Nephron (organoid): ENCODE measurements at regions not wholly inside any gene's neighbourhood (a gene's known extent, or its start where the extent isn't known, plus 50 kb on each side); places are given as distances from the start of the nearest gene placed in this dataset.

Experiments
- H3K27ac Mint-ChIP-seq, 3 experiments: 2 replicates each; pipeline ENCODE4 v1.8.0; 2020; ENCODE audit warnings: mixed read lengths in 3 of 3, mild to moderate bottlenecking in 2 of 3, moderate library complexity in 1 of 3
- H3K27me3 Mint-ChIP-seq: 2 replicates; pipeline ENCODE4 v1.8.0; 2021; ENCODE audit warnings: low read depth, mild to moderate bottlenecking, moderate library complexity, mixed read lengths
- H3K36me3 Mint-ChIP-seq: 2 replicates; pipeline ENCODE4 v1.8.0; 2020; ENCODE audit warnings: low read depth, mixed read lengths
- H3K4me1 Mint-ChIP-seq: 2 replicates; pipeline ENCODE4 v1.8.0; 2020; ENCODE audit warnings: mixed read lengths
- H3K4me3 Mint-ChIP-seq, 3 experiments: 2 replicates each; pipeline ENCODE4 v1.8.0; 2020; ENCODE audit warnings: mild to moderate bottlenecking in 3 of 3, mixed read lengths in 3 of 3, moderate library complexity in 2 of 3
- H3K9me3 Mint-ChIP-seq: 2 replicates; pipeline ENCODE4 v1.8.0; 2020; ENCODE audit warnings: mixed read lengths
- CTCF ChIP-seq, 3 experiments: fragments of 200-600 bp; sonication (generic); IDR thresholded peaks; one replicate each; pipeline ENCODE4 v1.5.0; 2021; ENCODE audit warnings: antibody characterized with exemption in 3 of 3; ENCODE audit not compliant: unreplicated experiment in 3 of 3

GRCh38 chr9:17859987-17860386 is 281.1 kb downstream of the SH3GL2 start:
- no peaks in the 10 kb centered on the region for H3K36me3 Mint-ChIP-seq
- peaks cover 10% of the 10 kb centered on the region for H3K27me3 Mint-ChIP-seq
- no peaks in the 10 kb centered on the region for H3K4me1 Mint-ChIP-seq
- TF ChIP-seq CTCF (IDR thresholded peaks at IDR 0.05; ENCODE audit: unreplicated experiment in 3 of 3) = no peak
- no peak overlapping the region for H3K4me3 Mint-ChIP-seq
- H3K9me3 Mint-ChIP-seq = no peaks in the 10 kb centered on the region
- H3K27ac Mint-ChIP-seq = no peak overlapping the region

- peaks cover 6% of the 10 kb centered on the region for H3K4me1 Mint-ChIP-seq
- TF ChIP-seq CTCF (IDR thresholded peaks at IDR 0.05; ENCODE audit: unreplicated experiment in 3 of 3) = no peak
- H3K4me3 Mint-ChIP-seq = no peak overlapping the region
- no peaks in the 10 kb centered on the region for H3K9me3 Mint-ChIP-seq
- no peak overlapping the region for H3K27ac Mint-ChIP-seq
- peaks cover 10% of the 10 kb centered on the region for H3K27me3 Mint-ChIP-seq
- no peaks in the 10 kb centered on the region for H3K36me3 Mint-ChIP-seq
Measured at GRCh38 chr9:17862101-17862500, 283.2 kb downstream of the SH3GL2 start.

- no peak overlapping the region for H3K4me3 Mint-ChIP-seq
- no peaks in the 10 kb centered on the region for H3K9me3 Mint-ChIP-seq
- H3K27ac Mint-ChIP-seq = no peak overlapping the region
- no peaks in the 10 kb centered on the region for H3K36me3 Mint-ChIP-seq
- H3K4me1 Mint-ChIP-seq = peaks cover 6% of the 10 kb centered on the region
- no peak for TF ChIP-seq CTCF (IDR thresholded peaks at IDR 0.05; ENCODE audit: unreplicated experiment in 3 of 3)
- peaks cover 10% of the 10 kb centered on the region for H3K27me3 Mint-ChIP-seq
Measured at GRCh38 chr9:17862629-17863028, 283.8 kb downstream of the SH3GL2 start.

- Mint-ChIP-seq H3K4me1 (peaks cover 6% of the 10 kb centered on the region), H3K27ac (no peak overlapping the region), H3K9me3 (no peaks in the 10 kb centered on the region), H3K4me3 (no peak overlapping the region), H3K27me3 (peaks cover 10% of the 10 kb centered on the region), H3K36me3 (no peaks in the 10 kb centered on the region)
- TF ChIP-seq CTCF (IDR thresholded peaks at IDR 0.05; ENCODE audit: unreplicated experiment in 3 of 3) = no peak
Measured at GRCh38 chr9:17863213-17863883, 284.5 kb downstream of the SH3GL2 start.

GRCh38 chr9:17863924-17864323 is 285.1 kb downstream of the SH3GL2 start:
- Mint-ChIP-seq H3K9me3 (no peaks in the 10 kb centered on the region), H3K27ac (no peak overlapping the region), H3K27me3 (peaks cover 9% of the 10 kb centered on the region), H3K4me1 (peaks cover 6% of the 10 kb centered on the region), H3K36me3 (no peaks in the 10 kb centered on the region), H3K4me3 (no peak overlapping the region)
- TF ChIP-seq CTCF (IDR thresholded peaks at IDR 0.05; ENCODE audit: unreplicated experiment in 3 of 3) = no peak

GRCh38 chr9:17864951-17865350 is 286.1 kb downstream of the SH3GL2 start:
- no peak for TF ChIP-seq CTCF (IDR thresholded peaks at IDR 0.05; ENCODE audit: unreplicated experiment in 3 of 3)
- peaks cover 1% of the 10 kb centered on the region for H3K27me3 Mint-ChIP-seq
- peaks cover 6% of the 10 kb centered on the region for H3K4me1 Mint-ChIP-seq

More at GRCh38 chr9:17864951-17865350, 286.1 kb downstream of the SH3GL2 start:
- Mint-ChIP-seq H3K4me3 (no peak overlapping the region), H3K9me3 (no peaks in the 10 kb centered on the region), H3K36me3 (no peaks in the 10 kb centered on the region), H3K27ac (no peak overlapping the region)
